Panc1 (cell line): ENCODE measurements at regions not wholly inside any gene's neighbourhood (a gene's known extent, or its start where the extent isn't known, plus 50 kb on each side); places are given as distances from the start of the nearest gene placed in this dataset.

Experiments used
- ATAC-seq: fragments of 200-7000 bp; cut with Tn5 transposase; 2 replicates; pipeline ENCODE4 v1.9.1; 2020; ENCODE audit warnings: mild to moderate bottlenecking, moderate library complexity
- BruUV-seq: library from RNA; stranded (reverse); fragments of 400-500 nt; replicated peaks from 2 replicates; lab custom pipeline; 2021; lab: Mats Ljungman, UMichigan
- CTCF ChIA-PET: fragments of 300-600 bp; sonication (Branson Sonifier 250); formaldehyde crosslinking; loops from one replicate; lab custom pipeline; 2022; ENCODE audit warnings: antibody characterized with exemption; lab: Charles Lee
- POLR2A ChIA-PET: fragments of 300-600 bp; sonication (Branson Sonifier 250); formaldehyde crosslinking; loops from one replicate; lab custom pipeline; 2022; ENCODE audit warnings: antibody characterized with exemption; lab: Charles Lee
- DNase-seq: peaks from one replicate; pipeline ENCODE4 v3.0.0-alpha.2; 2010; ENCODE audit warnings: low read depth, low spot score
- H3K27ac ChIP-seq: 2 replicates; pipeline ENCODE4 v1.5.1; 2011; ENCODE audit warnings: mild to moderate bottlenecking, low read length, inconsistent platforms
- H3K27me3 ChIP-seq: fragments of 200-500 bp; sonication (Bioruptor generic); 2 replicates; pipeline ENCODE4 v1.6.0; 2014; ENCODE audit warnings: low read length, inconsistent platforms; ENCODE audit not compliant: control insufficient read depth, insufficient read depth
- H3K36me3 ChIP-seq: fragments of 200-500 bp; sonication (Bioruptor generic); 2 replicates; pipeline ENCODE4 v1.5.1; 2014; ENCODE audit warnings: inconsistent platforms, mild to moderate bottlenecking, low read length, moderate library complexity; ENCODE audit not compliant: control insufficient read depth, insufficient read depth
- H3K4me1 ChIP-seq: 2 replicates; pipeline ENCODE4 v1.5.1; 2011; ENCODE audit warnings: inconsistent platforms, mild to moderate bottlenecking, low read length, moderate library complexity; ENCODE audit not compliant: control insufficient read depth, insufficient read depth
- H3K4me3 ChIP-seq, 2 experiments: 2 replicates each; pipeline ENCODE4 v1.5.1; 2011 to 2012; ENCODE audit warnings: low read depth in 2 of 2, low read length in 2 of 2, mild to moderate bottlenecking in 2 of 2, inconsistent platforms in 1 of 2, moderate library complexity in 1 of 2
- H3K9me3 ChIP-seq: fragments of 200-500 bp; sonication (Bioruptor generic); 2 replicates; pipeline ENCODE4 v1.5.1; 2014; ENCODE audit warnings: low read depth, mild to moderate bottlenecking, inconsistent platforms, low read length, moderate library complexity; ENCODE audit not compliant: control insufficient read depth, insufficient read depth
- CTCF ChIP-seq: fragments of 450-650 bp; IDR thresholded peaks from 2 replicates; pipeline ENCODE4 v1.5.1; 2017; ENCODE audit warnings: mild to moderate bottlenecking
- POLR2AphosphoS5 ChIP-seq: IDR thresholded peaks from 2 replicates; pipeline ENCODE4 v1.6.1; 2012; ENCODE audit warnings: mild to moderate bottlenecking, low read depth, low read length, moderate library complexity
- REST ChIP-seq, 2 experiments: IDR thresholded peaks; 2 replicates each; pipeline ENCODE4 v1.6.1; 2011 to 2012; ENCODE audit warnings: low read depth in 2 of 2, control low read depth in 1 of 2, low read length in 1 of 2, mild to moderate bottlenecking in 1 of 2, moderate library complexity in 1 of 2; ENCODE audit not compliant: insufficient read depth in 1 of 2
- SIN3A ChIP-seq: IDR thresholded peaks from 2 replicates; pipeline ENCODE4 v1.6.1; 2012; ENCODE audit warnings: low read depth, mild to moderate bottlenecking, low read length, moderate library complexity, borderline replicate concordance; ENCODE audit not compliant: insufficient read depth
- TCF7L2 ChIP-seq: IDR thresholded peaks from 2 replicates; pipeline ENCODE4 v1.6.1; 2011; ENCODE audit warnings: mild to moderate bottlenecking, low read depth, low read length, inconsistent platforms
- in situ Hi-C: cut with HindIII; loops from 2 replicates; pipeline ENCODE4 v1.10.0; 2016; ENCODE audit warnings: low sequenced_read_pairs, low pct_unique_long_range_greater_than_20kb
- intact Hi-C: fragments of 100-400 bp; cut with micrococcal nuclease; formaldehyde crosslinking; loops from one replicate; pipeline ENCODE4 v1.10.0; 2022; ENCODE audit not compliant: unreplicated experiment

- no peak for TF ChIP-seq REST (IDR thresholded peaks at IDR 0.05; ENCODE audit: insufficient read depth in 1 of 2, low read depth in 2 of 2, low read length in 1 of 2)
- TF ChIP-seq SIN3A: no peak
- TF ChIP-seq CTCF: no peak
- Histone ChIP-seq H3K36me3 (no peaks in the 10 kb centered on the region), H3K27me3 (peaks cover 5% of the 10 kb centered on the region), H3K27ac (no peak overlapping the region), H3K9me3 (no peaks in the 10 kb centered on the region), H3K4me3 (no peak overlapping the region), H3K4me1 (no peaks in the 10 kb centered on the region)
- ChIA-PET POLR2A (no interaction called here), CTCF (no interaction called here)
- BruUV-seq: no TSS peak
- ATAC-seq: no peak
- intact Hi-C loops (no loop called here), in situ Hi-C loops (no loop called here)
- DNase-seq: no peak
Measured at GRCh38 chr1:230517786-230518185, 91.7 kb upstream of the PGBD5 start.

GRCh38 chr1:230517326-230517725 lies 91.2 kb upstream of the PGBD5 start:
- ChIA-PET POLR2A (no interaction called here), CTCF (no interaction called here)
- intact Hi-C loops: no loop called here
- no peak overlapping the region for H3K27ac ChIP-seq
- TF ChIP-seq REST (IDR thresholded peaks at IDR 0.05; ENCODE audit: insufficient read depth in 1 of 2, low read depth in 2 of 2, low read length in 1 of 2): no peak
- TF ChIP-seq CTCF: no peak
- TF ChIP-seq POLR2AphosphoS5: no peak
- no peak for TF ChIP-seq TCF7L2
- TF ChIP-seq SIN3A: no peak
- no TSS peak for BruUV-seq
- H3K27me3 ChIP-seq: peaks cover 5% of the 10 kb centered on the region
- in situ Hi-C loops: no loop called here
- ATAC-seq: no peak
- H3K9me3 ChIP-seq: no peaks in the 10 kb centered on the region
- H3K4me3 ChIP-seq: no peak overlapping the region
- H3K36me3 ChIP-seq: no peaks in the 10 kb centered on the region
- H3K4me1 ChIP-seq: no peaks in the 10 kb centered on the region
- DNase-seq: no peak
